GDM1 (cell line): ENCODE measurements at regions not wholly inside any gene's neighbourhood (a gene's known extent, or its start where the extent isn't known, plus 50 kb on each side); places are given as distances from the start of the nearest gene placed in this dataset.
A peak's percentile ranks its signal among the peaks of the same experiment; 100 is the strongest.

Experiments
- DNase-seq: peaks from one replicate; lab custom pipeline; 2025; lab: John Stamatoyannopoulos, UW

GRCh38 chr6:54646069-54646950, 200.3 kb upstream of the FAM83B start:
- DNase-seq, result no peak

GRCh38 chr6:54646951-54647664, 199.5 kb upstream of the FAM83B start:
- no peak for DNase-seq

GRCh38 chr6:54654381-54654780, 192.2 kb upstream of the FAM83B start:
- no peak for DNase-seq

DNA sequence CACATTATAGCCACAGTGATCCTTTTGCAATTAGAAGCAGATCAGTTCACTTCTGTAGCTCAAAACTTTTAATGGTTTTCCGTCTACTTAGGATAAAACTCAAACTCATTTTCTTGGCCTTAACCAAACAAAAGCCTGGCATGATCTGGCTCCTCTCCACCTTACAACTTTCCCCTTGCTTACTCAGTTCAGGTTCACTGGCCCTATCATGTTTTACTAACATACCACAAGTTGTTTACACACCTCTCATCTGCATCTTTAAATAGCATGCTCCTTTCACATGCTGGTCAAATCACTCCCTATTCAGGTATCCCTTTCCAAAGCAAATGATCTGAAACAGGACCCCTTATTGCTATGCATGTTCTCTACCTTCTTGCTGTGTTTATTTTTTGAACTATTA, 191.4 kb upstream of the FAM83B start:
- no peak for DNase-seq

DNA sequence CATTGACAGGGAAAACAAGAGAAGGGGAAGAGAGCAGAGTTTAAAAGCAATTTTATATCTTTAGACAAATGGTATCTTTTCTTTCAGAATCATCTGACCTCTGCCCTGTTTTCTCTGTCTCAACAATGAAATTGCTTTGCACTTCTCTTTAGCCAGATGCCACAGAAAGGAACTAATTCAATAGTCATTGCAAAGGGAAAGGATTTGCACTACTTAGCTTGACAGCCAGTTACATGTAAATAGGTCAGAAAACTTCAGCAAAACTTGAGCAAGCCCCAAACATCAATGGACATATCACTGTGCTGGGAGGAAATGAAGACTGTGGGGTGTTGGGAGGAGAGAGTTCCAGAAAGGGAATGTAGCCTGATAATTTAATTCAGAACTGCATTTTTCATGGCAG, 181.3 kb upstream of the FAM83B start:
- no peak for DNase-seq

DNA sequence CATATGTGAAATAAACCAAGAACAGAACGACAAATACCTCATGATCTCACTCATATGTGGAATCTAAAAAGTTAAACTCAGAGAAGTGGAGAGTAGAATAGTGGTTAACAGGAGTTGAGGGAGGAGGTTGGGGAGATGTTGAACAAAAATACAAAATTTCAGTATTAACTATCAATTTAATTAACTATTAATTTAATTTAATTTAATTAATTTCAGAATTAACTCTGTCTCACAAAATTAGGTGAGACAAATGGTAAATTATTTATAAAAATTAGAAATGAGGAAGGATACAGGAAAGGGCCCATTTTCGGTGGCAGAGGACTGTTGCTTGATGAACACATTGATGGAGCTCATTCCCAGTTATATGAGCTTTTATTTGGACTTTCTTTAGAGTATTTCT, 166.0 kb upstream of the FAM83B start:
- no peak for DNase-seq

- DNase-seq, result no peak
Measured at GRCh38 chr6:54681267-54681666, 165.3 kb upstream of the FAM83B start.

DNA sequence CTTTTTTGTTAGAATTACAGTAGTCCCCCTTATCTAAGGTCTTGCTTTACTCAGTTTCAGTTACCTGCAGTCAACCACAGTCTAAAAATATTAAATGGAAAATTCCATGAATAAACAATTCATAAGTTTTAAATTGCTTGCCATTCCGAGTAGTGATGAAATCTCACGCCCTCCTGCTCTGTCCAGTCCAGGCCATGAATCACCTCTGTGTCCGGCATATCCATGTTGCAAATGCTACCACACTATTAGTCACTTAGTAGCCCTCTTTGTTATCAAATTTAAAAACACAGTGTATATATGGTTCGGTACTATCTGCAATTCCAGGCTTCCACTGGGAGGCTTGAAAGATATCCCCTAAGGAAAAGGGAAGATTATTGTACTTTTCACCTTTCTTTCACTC, 164.6 kb upstream of the FAM83B start:
- DNase-seq, result no peak

- DNase-seq, result no peak
Measured at GRCh38 chr6:54689620-54690019, 157.0 kb upstream of the FAM83B start.

DNA sequence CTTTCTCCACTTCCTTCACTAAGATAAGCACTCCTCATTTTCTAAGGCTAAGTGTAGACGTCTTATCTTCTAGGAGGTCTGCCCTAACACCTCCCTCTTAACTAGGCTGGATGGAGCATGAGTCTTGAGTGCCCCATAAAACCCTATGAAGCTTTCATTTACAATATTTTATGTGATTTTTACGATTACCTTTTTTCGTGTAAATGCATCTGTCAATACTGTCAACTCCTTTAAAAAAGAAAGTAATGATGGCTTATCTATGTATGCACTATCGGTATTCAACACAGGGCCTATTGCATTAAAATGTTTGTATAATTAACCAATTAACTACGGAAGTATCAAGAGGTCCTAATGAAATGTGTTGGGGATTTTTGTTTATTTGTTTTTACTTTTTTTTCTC, 156.0 kb upstream of the FAM83B start:
- DNase-seq, result no peak

DNA sequence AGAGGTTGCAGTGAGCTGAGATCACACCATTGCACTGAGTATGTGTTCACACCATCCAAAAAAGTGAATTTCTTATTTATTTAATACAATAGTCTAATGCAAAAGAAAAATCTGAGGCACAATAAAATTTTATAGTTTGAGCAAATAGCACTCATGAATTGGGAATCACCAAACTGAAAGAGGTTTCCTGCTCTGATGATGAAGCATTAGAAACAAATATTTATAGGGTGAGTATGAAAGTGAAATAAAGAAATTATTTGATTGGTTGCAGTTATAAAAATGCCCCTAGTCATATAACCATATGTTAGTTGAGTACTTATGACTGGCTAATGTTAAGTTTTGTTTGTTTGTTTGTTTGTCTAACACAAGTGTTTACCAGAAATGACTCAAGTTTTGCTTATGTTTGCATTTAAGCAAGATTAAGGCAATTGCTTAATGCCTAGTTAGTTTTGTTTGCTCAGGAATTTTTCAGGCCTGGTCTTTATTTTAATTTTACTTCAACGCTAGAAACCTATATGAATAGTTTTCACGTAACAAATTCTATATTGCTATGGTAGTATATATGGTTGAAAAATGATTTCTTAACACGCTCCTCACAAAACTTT, 151.5 kb upstream of the FAM83B start:
- no peak for DNase-seq

DNA sequence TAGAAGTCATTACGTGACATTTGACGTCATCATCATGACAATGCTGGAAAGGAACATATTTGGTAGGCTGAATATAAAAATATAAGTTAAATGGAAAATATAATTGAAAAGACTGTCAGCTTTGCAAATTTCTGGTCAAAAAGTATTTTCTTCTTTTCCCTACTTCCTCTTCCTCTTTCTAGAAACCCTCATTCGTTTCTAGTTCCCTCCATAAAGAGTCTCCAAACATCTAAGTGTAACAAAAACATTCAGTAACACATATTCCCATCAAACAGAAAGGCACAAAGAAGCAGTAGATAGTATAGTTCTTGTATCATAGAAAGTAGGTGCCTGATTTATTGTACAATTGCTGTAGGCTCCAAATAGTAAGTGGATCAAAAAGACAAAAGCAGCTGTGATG, 150.8 kb upstream of the FAM83B start:
- no peak for DNase-seq

DNA sequence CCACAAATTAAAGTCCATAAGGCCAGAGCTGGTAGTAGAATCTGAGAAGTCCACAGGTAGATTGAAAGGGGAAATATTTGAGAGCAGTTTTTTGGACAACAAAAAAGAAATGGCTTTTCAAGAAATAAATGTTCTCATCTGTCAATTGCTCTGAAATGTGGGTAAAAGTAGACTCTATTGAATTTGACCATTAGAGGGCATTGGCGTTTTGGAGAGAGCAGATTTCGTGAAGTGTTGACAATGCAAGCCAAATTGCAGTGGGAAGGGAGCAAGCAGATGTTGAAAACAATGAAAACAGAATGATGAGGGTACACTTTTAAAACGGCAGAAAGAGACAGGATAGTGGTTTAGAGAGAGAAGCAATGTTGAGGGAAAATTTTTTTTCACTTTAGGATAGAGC, 149.1 kb upstream of the FAM83B start:
- no peak for DNase-seq

DNA sequence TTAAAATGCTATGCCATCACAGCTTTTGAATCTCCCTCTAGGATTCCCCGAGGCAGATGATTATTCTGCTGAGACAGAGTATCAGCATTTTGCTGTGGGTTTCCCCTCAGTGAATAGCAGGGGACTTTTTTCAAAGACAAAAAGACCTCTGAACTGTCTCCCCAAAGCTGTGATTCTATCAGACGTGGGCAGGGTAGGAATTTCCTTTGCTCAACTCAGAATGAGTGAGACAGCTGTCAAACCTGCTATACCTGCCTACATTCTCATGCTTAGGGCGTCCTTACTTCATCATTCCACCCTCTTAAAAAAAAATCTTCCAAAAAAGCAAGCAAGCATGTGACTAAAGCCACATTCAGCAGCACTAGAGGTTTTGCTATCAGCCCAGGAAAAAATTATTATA, 147.6 kb upstream of the FAM83B start:
- DNase-seq, result no peak

DNA sequence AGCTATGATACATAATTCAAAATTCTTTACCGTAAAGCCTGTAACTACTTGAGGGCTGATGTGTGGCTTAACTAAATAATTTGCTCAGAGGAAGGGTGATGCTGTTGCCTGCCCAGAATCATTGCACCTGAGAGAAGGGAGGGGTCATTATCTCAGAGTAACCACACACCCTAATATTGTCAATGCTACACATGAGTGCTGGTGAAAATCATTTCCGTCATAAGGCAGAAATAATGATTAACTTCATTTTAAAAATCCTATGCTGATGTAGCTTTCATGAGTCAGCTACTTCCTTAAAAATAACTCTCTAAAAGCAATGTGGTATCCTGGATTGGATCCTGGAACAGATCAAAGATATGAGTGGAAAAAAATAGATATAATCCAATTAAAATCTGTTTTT, 146.4 kb upstream of the FAM83B start:
- no peak for DNase-seq

DNA sequence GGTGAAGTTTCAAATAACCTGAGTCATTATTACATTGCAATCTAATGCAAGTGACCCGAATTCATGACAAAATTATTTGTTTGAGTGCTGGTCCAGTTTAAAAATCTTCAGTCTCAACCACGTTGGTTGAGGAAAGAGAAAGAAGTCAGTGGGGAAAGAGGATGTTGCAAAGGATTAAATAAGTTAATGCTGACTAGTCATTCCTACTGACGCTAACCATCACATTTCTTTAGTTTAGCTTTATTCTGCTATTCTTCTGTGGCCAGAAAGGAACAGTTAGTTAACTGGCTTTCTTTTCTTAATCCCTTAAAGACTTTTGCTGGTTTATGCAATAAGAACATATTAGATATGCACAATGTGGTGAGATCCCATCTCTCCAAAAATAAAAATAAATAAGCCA, 143.8 kb upstream of the FAM83B start:
- DNase-seq, result no peak

DNA sequence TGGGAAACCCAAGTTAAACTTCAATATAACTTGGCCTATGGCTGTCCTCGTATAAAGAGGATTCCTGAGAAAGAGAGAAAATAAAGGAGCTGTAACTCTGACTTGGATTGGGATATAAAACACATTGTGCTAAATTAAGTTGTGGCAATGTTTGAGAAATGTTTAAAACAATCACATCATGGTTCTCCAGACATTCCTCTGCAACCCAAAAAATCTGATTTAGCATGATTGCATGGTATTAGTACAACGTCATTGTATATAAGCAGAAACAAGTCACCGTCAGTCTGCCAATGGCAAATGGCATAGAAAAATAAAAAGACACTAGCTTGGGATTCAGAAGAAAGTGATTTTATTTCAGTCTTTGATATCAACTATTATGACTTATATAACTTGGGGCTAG, 140.2 kb upstream of the FAM83B start:
- DNase-seq, result no peak

- DNase-seq, result no peak
Measured at GRCh38 chr6:54706844-54707605, 139.5 kb upstream of the FAM83B start.

GRCh38 chr6:54710456-54710855, 136.1 kb upstream of the FAM83B start:
- DNase-seq, result no peak

GRCh38 chr6:54716010-54716409, 130.6 kb upstream of the FAM83B start:
- no peak for DNase-seq

DNA sequence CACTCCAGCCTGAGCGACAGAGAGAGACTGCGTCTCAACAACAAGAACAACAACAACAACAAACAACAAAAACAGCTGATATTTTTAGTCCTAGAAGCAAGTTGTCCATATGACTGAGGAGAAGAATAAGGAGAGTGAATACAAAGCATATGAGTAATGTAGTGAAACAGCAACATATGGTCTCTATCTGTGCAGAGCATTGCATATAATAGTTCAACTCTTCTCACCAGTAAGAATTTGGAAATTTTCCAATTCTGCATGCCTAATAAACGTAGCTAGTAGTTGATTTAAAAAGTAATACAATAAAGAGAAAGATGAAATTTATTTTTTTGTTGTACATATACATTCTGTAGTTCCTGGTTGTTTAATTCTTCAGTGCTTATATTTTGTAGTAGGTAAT, 129.7 kb upstream of the FAM83B start:
- DNase-seq, result no peak

GRCh38 chr6:54717849-54718455, 128.6 kb upstream of the FAM83B start:
- peak; percentile 3 for DNase-seq
